Stimulated activated CD4-positive, alpha-beta T cell treated with anti-CD3 and anti-CD28 coated beads, TNF-alpha, amount 100 ng/mL, for 1 hour (primary cell): ENCODE measurements at regions not wholly inside any gene's neighbourhood (a gene's known extent, or its start where the extent isn't known, plus 50 kb on each side); places are given as distances from the start of the nearest gene placed in this dataset.

ENCODE experiments used
- DNase-seq, 3 donors: peaks; one replicate each; pipeline ENCODE4 v3.0.0-alpha.2; 2020; ENCODE audit warnings: low read depth in 3 of 3, low spot score in 1 of 3

DNA sequence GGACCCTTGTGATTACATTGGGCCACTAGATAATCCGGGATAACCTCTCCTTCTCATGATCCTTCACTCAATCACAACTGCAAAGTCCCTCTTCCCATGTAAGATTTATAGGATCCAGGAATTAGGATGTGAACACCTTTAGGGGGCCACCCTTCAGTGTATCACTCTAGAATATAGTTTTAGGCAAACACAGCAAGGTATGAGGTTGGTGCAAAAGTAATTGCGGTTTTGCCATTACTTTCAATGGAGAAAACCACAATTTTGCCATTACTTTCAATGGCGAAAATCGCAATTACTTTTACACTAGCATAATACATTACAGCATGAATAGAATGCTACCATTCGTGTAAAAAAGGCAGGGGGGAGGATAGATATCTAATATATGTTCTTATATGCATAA, 104.0 kb downstream of the BAMBI start:
- no peak for DNase-seq

DNA sequence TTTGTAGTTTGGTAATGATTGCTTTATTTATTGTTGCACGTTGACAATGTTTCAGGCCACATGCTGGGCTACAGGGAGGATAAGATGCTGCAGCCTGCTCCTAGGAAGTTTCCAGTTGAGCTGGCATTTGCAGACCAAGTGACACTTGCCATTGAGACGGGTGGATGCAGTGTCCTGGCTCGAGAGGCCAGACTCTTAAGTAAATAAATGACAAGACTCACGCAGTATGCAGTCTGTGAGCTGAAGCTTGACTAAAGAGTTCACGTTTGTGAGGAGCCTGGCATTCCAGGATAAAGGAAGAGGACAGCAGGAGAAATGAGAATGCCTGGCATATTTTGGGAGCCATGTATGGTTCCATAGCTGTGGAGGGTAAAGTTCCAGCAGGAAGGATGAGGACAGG, 105.8 kb downstream of the BAMBI start:
- DNase-seq, result no peak

GRCh38 chr10:28785018-28785417, 107.7 kb downstream of the BAMBI start:
- DNase-seq, result no peak

GRCh38 chr10:28788252-28788651, 110.9 kb downstream of the BAMBI start:
- DNase-seq, result no peak

GRCh38 chr10:28788762-28789161, 111.4 kb downstream of the BAMBI start:
- no peak for DNase-seq

DNA sequence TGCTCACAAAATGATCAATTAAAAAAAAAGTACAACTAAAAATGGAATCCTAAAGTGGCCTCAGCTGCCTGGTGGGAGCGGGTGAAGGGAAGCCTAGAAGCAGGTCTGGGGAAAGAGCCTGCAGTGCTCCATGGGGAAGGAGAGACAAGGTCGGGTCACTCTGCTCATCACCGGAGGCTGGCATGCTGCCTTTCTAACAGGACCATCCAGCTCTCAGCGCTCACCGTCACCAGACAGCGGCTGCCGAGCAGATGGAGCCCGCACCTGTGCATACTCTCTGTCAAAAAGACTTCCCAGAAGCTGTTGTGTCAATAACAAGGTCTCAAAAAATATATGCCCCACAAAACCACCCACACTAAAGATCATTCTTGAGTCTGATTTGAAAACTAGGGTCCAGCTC, 112.8 kb downstream of the BAMBI start:
- DNase-seq, result no peak

DNA sequence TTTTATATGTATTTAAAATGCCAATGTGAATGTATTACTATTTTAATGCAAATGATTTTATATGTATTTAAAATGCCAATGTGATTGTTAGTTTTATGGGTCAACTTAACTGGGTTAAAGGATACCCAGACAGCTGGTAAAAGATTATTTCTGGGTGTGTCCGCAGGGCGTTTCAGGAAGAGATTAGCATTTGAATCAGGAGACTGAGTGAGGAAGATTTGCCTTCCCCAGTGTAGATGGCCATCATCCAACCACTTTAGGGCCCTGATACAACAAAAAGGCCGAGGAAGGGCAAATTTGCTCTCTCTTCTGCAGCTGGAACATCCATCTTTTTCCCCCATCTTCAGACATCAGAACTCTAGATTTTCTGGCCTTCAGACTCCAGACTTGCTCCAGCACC, 116.2 kb downstream of the BAMBI start:
- no peak for DNase-seq

DNA sequence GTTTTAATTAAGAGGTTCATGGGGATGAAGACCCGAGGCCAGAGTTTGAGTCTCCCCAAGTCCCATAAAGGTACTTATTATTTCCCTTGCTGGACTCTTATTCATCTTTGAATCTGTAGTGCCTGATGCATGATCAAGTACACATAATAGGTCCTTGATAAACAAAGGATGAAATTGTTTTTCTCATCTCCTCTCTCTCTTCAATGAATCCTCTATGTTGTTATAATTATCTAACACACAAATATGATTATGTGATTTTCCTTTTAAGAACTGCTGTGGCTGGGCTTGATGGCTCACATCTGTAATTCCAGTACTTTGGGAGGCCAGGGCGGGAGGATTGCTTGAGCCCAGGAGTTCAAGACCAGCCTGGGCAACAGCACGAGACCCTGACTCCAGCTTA, 117.7 kb downstream of the BAMBI start:
- DNase-seq, result no peak

GRCh38 chr10:28796606-28797512, 119.5 kb downstream of the BAMBI start:
- DNase-seq, result no peak

DNA sequence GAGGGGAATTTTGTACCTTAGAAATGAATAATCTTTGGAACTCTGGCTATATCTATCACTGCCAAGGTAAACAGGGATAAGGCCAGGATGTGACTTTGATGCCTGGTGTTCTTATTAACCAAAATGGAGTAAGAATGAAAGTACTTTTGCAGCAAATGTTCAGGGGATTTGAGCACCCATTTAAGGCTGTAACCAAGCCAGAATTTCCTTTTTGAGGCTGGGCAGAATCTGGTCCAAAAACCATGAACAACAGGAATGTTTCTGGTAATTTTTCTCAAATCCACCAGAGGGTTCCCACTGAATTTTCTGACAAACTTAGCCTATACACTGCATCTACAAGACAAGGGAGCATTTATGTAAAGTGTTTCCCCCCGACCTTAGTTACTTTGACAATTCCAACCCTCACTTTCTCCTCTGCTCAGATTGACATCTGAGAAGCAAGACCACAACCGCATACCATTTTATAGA, 120.6 kb downstream of the BAMBI start:
- no peak for DNase-seq

GRCh38 chr10:28798428-28798955, 121.2 kb downstream of the BAMBI start:
- no peak for DNase-seq

DNA sequence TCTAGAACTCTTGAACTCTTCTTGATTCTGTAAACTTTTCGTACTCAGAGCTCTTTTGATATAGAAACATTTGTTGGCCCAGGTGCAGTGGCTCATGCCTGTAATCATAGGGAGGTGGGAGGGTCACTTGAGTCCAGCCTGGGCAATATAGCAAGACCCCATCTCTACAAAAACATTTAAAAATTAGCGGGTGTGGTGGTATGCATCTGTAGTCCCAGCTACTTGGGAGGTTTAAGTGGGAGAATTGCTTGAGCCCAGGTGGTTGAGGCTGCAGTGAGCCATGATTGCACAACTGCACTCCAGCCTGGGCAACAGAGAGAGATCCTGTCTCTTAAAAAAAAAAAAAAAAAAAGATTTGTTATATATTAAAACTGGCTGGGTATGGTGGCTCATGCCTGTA, 121.6 kb downstream of the BAMBI start:
- DNase-seq, result no peak

- DNase-seq, result no peak
Observed at GRCh38 chr10:28800144-28800543, 122.8 kb downstream of the BAMBI start.

GRCh38 chr10:28801247-28801646, 123.9 kb downstream of the BAMBI start:
- DNase-seq, result no peak

DNA sequence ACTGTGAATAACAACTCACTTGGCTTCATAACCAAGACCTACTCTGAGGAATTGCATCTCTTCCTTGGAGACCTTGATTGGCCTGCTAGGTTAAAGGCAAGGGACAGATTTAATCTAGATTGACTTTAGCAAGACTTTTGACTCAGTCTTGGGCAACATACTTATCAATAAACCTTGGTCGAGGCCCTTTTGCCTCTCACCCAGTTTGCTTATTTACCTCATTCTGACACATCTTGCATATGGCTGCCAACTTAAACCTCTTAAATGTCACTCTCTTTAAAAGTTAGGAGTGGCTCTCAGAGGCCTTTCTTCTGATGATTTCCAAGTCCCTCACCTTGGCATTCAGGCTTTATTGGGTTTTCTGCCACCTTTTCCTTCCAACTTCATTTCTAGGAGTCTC, 124.5 kb downstream of the BAMBI start:
- DNase-seq, result no peak

DNA sequence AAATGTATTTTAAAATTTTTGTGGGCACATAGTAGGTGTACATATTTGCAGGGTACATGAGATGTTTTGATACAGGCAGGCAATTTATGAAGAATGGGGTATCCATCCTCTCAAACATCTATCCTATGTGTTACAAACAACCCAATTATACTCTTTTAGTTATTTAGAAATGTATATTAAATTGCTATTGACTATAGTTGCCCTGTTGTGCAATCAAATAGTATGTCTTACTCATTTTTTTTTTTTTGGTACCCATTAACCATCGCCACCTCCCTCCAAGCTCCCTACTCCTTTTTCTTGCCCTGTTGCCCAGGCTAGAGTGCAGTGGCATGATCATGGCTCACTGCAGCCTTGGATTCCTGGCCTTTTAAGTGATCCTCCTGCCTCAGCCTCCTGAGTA, 128.1 kb downstream of the BAMBI start:
- no peak for DNase-seq

GRCh38 chr10:28806488-28806941, 129.2 kb downstream of the BAMBI start:
- DNase-seq, result no peak

GRCh38 chr10:28806951-28807759, 129.8 kb downstream of the BAMBI start:
- no peak for DNase-seq

DNA sequence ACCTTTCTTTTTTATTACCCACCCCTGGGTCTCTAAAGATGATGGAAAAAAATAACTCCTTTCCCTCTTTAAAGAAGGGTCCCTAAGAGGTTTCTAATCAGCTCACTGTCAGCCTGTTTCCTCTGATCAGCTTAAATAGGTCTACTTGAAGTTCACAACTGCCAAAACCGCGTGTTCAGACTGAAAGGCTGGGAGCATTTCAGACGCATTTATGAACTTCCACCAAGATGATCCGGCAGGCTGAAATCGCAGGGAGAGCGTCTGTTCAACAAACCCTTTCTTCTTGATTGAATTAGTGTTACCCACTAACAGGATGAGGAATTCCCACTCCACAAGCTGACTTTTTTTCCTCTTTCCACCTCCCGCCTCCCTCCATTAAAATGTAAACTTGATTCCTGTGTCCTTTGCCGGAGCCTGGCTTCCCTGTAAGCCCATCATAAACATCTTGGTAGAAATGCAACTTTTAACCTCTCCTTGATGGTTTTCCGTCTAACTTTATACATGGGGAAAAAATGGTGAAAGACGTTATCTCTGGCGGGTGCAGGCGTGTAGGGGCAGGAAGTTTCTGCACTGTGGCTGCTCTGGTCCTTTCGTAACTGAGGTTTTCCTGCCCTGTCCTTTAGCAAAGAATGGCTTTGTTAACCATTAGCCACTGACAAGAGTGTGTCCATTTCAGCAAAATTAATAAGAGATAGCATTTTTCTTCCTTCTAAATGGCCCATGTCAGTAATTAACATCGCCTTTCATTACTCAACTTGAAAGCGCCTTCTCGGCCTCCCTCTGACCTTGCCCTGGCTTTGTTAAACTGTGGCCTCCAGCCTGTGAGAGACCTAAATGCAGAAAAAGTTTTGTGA, 130.7 kb downstream of the BAMBI start:
- DNase-seq, result no peak

DNA sequence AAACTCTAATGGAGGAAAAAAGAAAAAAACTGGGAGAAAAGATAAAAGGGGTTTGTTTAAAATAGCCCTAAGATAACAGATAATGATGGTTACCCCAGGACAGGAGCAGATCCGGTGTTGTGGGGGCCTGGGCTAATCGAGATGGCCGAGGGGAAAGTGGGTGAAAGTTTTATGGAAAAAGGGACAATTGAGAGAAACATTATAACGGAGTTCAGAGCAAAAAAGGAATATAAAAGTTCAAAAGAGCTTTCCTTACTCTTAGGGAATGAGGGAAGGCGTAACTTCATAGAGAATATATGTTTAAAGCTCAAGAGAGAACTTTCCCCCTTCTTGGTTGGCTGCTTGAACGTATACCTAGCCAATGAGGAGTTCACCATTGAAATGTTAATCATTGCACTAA, 131.4 kb downstream of the BAMBI start:
- no peak for DNase-seq
